ENCODE measurements at regions not wholly inside any gene's neighbourhood (a gene's known extent, or its start where the extent isn't known, plus 50 kb on each side); places are given as distances from the start of the nearest gene placed in this dataset.

GRCh38 chr3:102125197-102125993 is 276.1 kb downstream of the NFKBIZ start:
- ATAC-seq (peak; percentile 39 to 74), DNase-seq (no peak)
- WGBS = 65% methylated on average over 5 of the region's 5 CpGs
- H3K4me1 ChIP-seq (ENCODE audit: control insufficient read depth, insufficient read depth, low read length) = no peaks in the 10 kb centered on the region
- H3K9me3 ChIP-seq (ENCODE audit: control insufficient read depth, low read length) = peaks cover 3% of the 10 kb centered on the region
- intact Hi-C loops (cut with DNase I) = no loop called here
- H3K27ac ChIP-seq (ENCODE audit: low read length) = no peak overlapping the region
- no peak overlapping the region for H3K4me3 ChIP-seq (ENCODE audit: low read length)
- no peaks in the 10 kb centered on the region for H3K27me3 ChIP-seq (ENCODE audit: control insufficient read depth, insufficient read depth)

- 99% methylated on average over 1 of the region's 1 CpG for WGBS
- H3K9me3 ChIP-seq (ENCODE audit: control insufficient read depth, low read length) = peaks cover 3% of the 10 kb centered on the region
- no peak for DNase-seq
- no peak overlapping the region for H3K27ac ChIP-seq (ENCODE audit: low read length)
- intact Hi-C loops (cut with DNase I) = no loop called here
- no peak for ATAC-seq
- H3K4me3 ChIP-seq (ENCODE audit: low read length) = no peak overlapping the region
- H3K4me1 ChIP-seq (ENCODE audit: control insufficient read depth, insufficient read depth, low read length) = no peaks in the 10 kb centered on the region
- H3K27me3 ChIP-seq (ENCODE audit: control insufficient read depth, insufficient read depth) = no peaks in the 10 kb centered on the region
Measured at GRCh38 chr3:102125994-102126368, 276.7 kb downstream of the NFKBIZ start.

GRCh38 chr3:102129760-102130608 is 280.7 kb downstream of the NFKBIZ start:
- Histone ChIP-seq H3K27ac (ENCODE audit: low read length) (no peak overlapping the region), H3K9me3 (ENCODE audit: control insufficient read depth, low read length) (no peaks in the 10 kb centered on the region), H3K27me3 (ENCODE audit: control insufficient read depth, insufficient read depth) (no peaks in the 10 kb centered on the region), H3K4me3 (ENCODE audit: low read length) (no peak overlapping the region), H3K4me1 (ENCODE audit: control insufficient read depth, insufficient read depth, low read length) (no peaks in the 10 kb centered on the region)
- peak; percentile 88 to 94 for ATAC-seq
- DNase-seq = peak in 1 of 3 donors; percentile 55
- WGBS = 31% methylated on average over 3 of the region's 3 CpGs
- intact Hi-C loops (cut with DNase I) = loop anchor here in 1 of 4 donors (10.0 kb wide), 1 partner anchor 95 kb away; no protein-coding TSS in a partner anchor

GRCh38 chr3:102132370-102132769 is 283.1 kb downstream of the NFKBIZ start:
- no peak overlapping the region for H3K4me3 ChIP-seq (ENCODE audit: low read length)
- intact Hi-C loops (cut with DNase I) = loop anchor here in 1 of 4 donors (10.0 kb wide), 1 partner anchor 92 kb away; no protein-coding TSS in a partner anchor
- no peaks in the 10 kb centered on the region for H3K9me3 ChIP-seq (ENCODE audit: control insufficient read depth, low read length)
- H3K27me3 ChIP-seq (ENCODE audit: control insufficient read depth, insufficient read depth) = no peaks in the 10 kb centered on the region
- H3K27ac ChIP-seq (ENCODE audit: low read length) = peak overlapping the region; percentile 96
- no peaks in the 10 kb centered on the region for H3K4me1 ChIP-seq (ENCODE audit: control insufficient read depth, insufficient read depth, low read length)
- ATAC-seq (peak; percentile 89 to 97), DNase-seq (peak in 1 of 3 donors; percentile 55)

GRCh38 chr3:102133376-102133775 is 284.1 kb downstream of the NFKBIZ start:
- intact Hi-C loops (cut with DNase I) = loop anchor here in 1 of 4 donors (10.0 kb wide), 1 partner anchor 91 kb away; no protein-coding TSS in a partner anchor

GRCh38 chr3:102135316-102135715 is 286.0 kb downstream of the NFKBIZ start:
- Histone ChIP-seq H3K27ac (ENCODE audit: low read length) (no peak overlapping the region), H3K27me3 (ENCODE audit: control insufficient read depth, insufficient read depth) (no peaks in the 10 kb centered on the region), H3K4me3 (ENCODE audit: low read length) (no peak overlapping the region), H3K9me3 (ENCODE audit: control insufficient read depth, low read length) (no peaks in the 10 kb centered on the region), H3K4me1 (ENCODE audit: control insufficient read depth, insufficient read depth, low read length) (no peaks in the 10 kb centered on the region)
- 71% methylated on average over 5 of the region's 5 CpGs for WGBS
- ATAC-seq (no peak), DNase-seq (no peak)
- intact Hi-C loops (cut with DNase I) = loop anchor here in 1 of 4 donors (10.0 kb wide), 1 partner anchor 89 kb away; no protein-coding TSS in a partner anchor

More at GRCh38 chr3:102133376-102133775, 284.1 kb downstream of the NFKBIZ start:
- no peak for ATAC-seq
- Histone ChIP-seq H3K27ac (ENCODE audit: low read length) (peak overlapping the region; percentile 61), H3K4me1 (ENCODE audit: control insufficient read depth, insufficient read depth, low read length) (no peaks in the 10 kb centered on the region), H3K4me3 (ENCODE audit: low read length) (no peak overlapping the region), H3K9me3 (ENCODE audit: control insufficient read depth, low read length) (no peaks in the 10 kb centered on the region), H3K27me3 (ENCODE audit: control insufficient read depth, insufficient read depth) (no peaks in the 10 kb centered on the region)
- no peak for DNase-seq
- 93% methylated on average over 2 of the region's 2 CpGs for WGBS

- 97% methylated on average over 2 of the region's 2 CpGs for WGBS
Measured at GRCh38 chr3:102136183-102136582, 286.9 kb downstream of the NFKBIZ start.

GRCh38 chr3:102140116-102140515 is 290.8 kb downstream of the NFKBIZ start:
- DNase-seq (no peak), ATAC-seq (no peak)
- no peaks in the 10 kb centered on the region for H3K27me3 ChIP-seq (ENCODE audit: control insufficient read depth, insufficient read depth)
- WGBS = 83% methylated on average over 3 of the region's 3 CpGs
- intact Hi-C loops (cut with DNase I) = no loop called here
- no peak overlapping the region for H3K27ac ChIP-seq (ENCODE audit: low read length)
- H3K4me1 ChIP-seq (ENCODE audit: control insufficient read depth, insufficient read depth, low read length) = no peaks in the 10 kb centered on the region
- no peaks in the 10 kb centered on the region for H3K9me3 ChIP-seq (ENCODE audit: control insufficient read depth, low read length)
- no peak overlapping the region for H3K4me3 ChIP-seq (ENCODE audit: low read length)

More at GRCh38 chr3:102136183-102136582, 286.9 kb downstream of the NFKBIZ start:
- no peak for ATAC-seq
- Histone ChIP-seq H3K9me3 (ENCODE audit: control insufficient read depth, low read length) (no peaks in the 10 kb centered on the region), H3K4me3 (ENCODE audit: low read length) (no peak overlapping the region), H3K27me3 (ENCODE audit: control insufficient read depth, insufficient read depth) (no peaks in the 10 kb centered on the region), H3K27ac (ENCODE audit: low read length) (no peak overlapping the region), H3K4me1 (ENCODE audit: control insufficient read depth, insufficient read depth, low read length) (no peaks in the 10 kb centered on the region)
- DNase-seq = no peak
- intact Hi-C loops (cut with DNase I) = loop anchor here in 1 of 4 donors (10.0 kb wide), 1 partner anchor 89 kb away; no protein-coding TSS in a partner anchor

GRCh38 chr3:102141096-102141927 is 292.0 kb downstream of the NFKBIZ start:
- Histone ChIP-seq H3K27me3 (ENCODE audit: control insufficient read depth, insufficient read depth) (no peaks in the 10 kb centered on the region), H3K9me3 (ENCODE audit: control insufficient read depth, low read length) (no peaks in the 10 kb centered on the region), H3K4me3 (ENCODE audit: low read length) (no peak overlapping the region), H3K4me1 (ENCODE audit: control insufficient read depth, insufficient read depth, low read length) (no peaks in the 10 kb centered on the region), H3K27ac (ENCODE audit: low read length) (peak overlapping the region; percentile 17)
- intact Hi-C loops (cut with DNase I) = no loop called here
- WGBS = 29% methylated on average over 5 of the region's 5 CpGs
- DNase-seq = no peak
- peak; percentile 69 to 78 for ATAC-seq

GRCh38 chr3:102141928-102142239 is 292.6 kb downstream of the NFKBIZ start:
- Histone ChIP-seq H3K9me3 (ENCODE audit: control insufficient read depth, low read length) (no peaks in the 10 kb centered on the region), H3K27ac (ENCODE audit: low read length) (no peak overlapping the region), H3K27me3 (ENCODE audit: control insufficient read depth, insufficient read depth) (no peaks in the 10 kb centered on the region), H3K4me1 (ENCODE audit: control insufficient read depth, insufficient read depth, low read length) (no peaks in the 10 kb centered on the region), H3K4me3 (ENCODE audit: low read length) (no peak overlapping the region)
- intact Hi-C loops (cut with DNase I) = no loop called here
- DNase-seq (no peak), ATAC-seq (peak; percentile 9 to 23)
- 47% methylated on average over 1 of the region's 1 CpG for WGBS

Data from right cardiac atrium (tissue), 5 donors.